ENCODE measurements at regions not wholly inside any gene's neighbourhood (a gene's known extent, or its start where the extent isn't known, plus 50 kb on each side); places are given as distances from the start of the nearest gene placed in this dataset.

- H3K27me3 Mint-ChIP-seq = peaks cover 11% of the 10 kb centered on the region
- H3K4me3 Mint-ChIP-seq = no peak overlapping the region
- H3K27ac Mint-ChIP-seq = no peak overlapping the region
- H3K36me3 Mint-ChIP-seq (ENCODE audit: low read depth) = no peaks in the 10 kb centered on the region
- no peaks in the 10 kb centered on the region for H3K9me3 Mint-ChIP-seq
- H3K4me1 Mint-ChIP-seq (ENCODE audit: low read depth) = no peaks in the 10 kb centered on the region
- intact Hi-C loops (cut with micrococcal nuclease) = no loop called here
Measured at GRCh38 chr19:29364224-29364726, 151.3 kb upstream of the UQCRFS1 start.

GRCh38 chr19:29364999-29365398, 152.0 kb upstream of the UQCRFS1 start:
- H3K9me3 Mint-ChIP-seq = no peaks in the 10 kb centered on the region
- no peak overlapping the region for H3K4me3 Mint-ChIP-seq
- no peak overlapping the region for H3K27ac Mint-ChIP-seq
- H3K4me1 Mint-ChIP-seq (ENCODE audit: low read depth) = no peaks in the 10 kb centered on the region
- intact Hi-C loops (cut with micrococcal nuclease) = no loop called here
- H3K27me3 Mint-ChIP-seq = peaks cover 11% of the 10 kb centered on the region
- H3K36me3 Mint-ChIP-seq (ENCODE audit: low read depth) = no peaks in the 10 kb centered on the region

GRCh38 chr19:29365836-29366417, 153.0 kb upstream of the UQCRFS1 start:
- no peaks in the 10 kb centered on the region for H3K4me1 Mint-ChIP-seq (ENCODE audit: low read depth)
- no peaks in the 10 kb centered on the region for H3K9me3 Mint-ChIP-seq
- H3K27ac Mint-ChIP-seq = no peak overlapping the region
- intact Hi-C loops (cut with micrococcal nuclease) = no loop called here
- no peaks in the 10 kb centered on the region for H3K36me3 Mint-ChIP-seq (ENCODE audit: low read depth)
- no peak overlapping the region for H3K4me3 Mint-ChIP-seq
- H3K27me3 Mint-ChIP-seq = peaks cover 11% of the 10 kb centered on the region

GRCh38 chr19:29366757-29367156, 153.8 kb upstream of the UQCRFS1 start:
- Mint-ChIP-seq H3K9me3 (no peaks in the 10 kb centered on the region), H3K27me3 (peaks cover 11% of the 10 kb centered on the region), H3K36me3 (ENCODE audit: low read depth) (no peaks in the 10 kb centered on the region), H3K4me3 (no peak overlapping the region), H3K27ac (no peak overlapping the region), H3K4me1 (ENCODE audit: low read depth) (no peaks in the 10 kb centered on the region)
- intact Hi-C loops (cut with micrococcal nuclease) = no loop called here

GRCh38 chr19:29367791-29368222, 154.9 kb upstream of the UQCRFS1 start:
- H3K9me3 Mint-ChIP-seq = no peaks in the 10 kb centered on the region
- intact Hi-C loops (cut with micrococcal nuclease) = no loop called here
- no peak overlapping the region for H3K27ac Mint-ChIP-seq
- H3K4me3 Mint-ChIP-seq = no peak overlapping the region
- no peaks in the 10 kb centered on the region for H3K36me3 Mint-ChIP-seq (ENCODE audit: low read depth)
- H3K27me3 Mint-ChIP-seq = peaks cover 11% of the 10 kb centered on the region
- no peaks in the 10 kb centered on the region for H3K4me1 Mint-ChIP-seq (ENCODE audit: low read depth)

GRCh38 chr19:29370276-29370675, 155.5 kb upstream of the VSTM2B start:
- intact Hi-C loops (cut with micrococcal nuclease) = no loop called here
- no peak overlapping the region for H3K4me3 Mint-ChIP-seq
- no peak overlapping the region for H3K27ac Mint-ChIP-seq
- H3K4me1 Mint-ChIP-seq (ENCODE audit: low read depth) = no peaks in the 10 kb centered on the region
- no peaks in the 10 kb centered on the region for H3K9me3 Mint-ChIP-seq
- H3K27me3 Mint-ChIP-seq = peaks cover 3% of the 10 kb centered on the region
- H3K36me3 Mint-ChIP-seq (ENCODE audit: low read depth) = no peaks in the 10 kb centered on the region

- Mint-ChIP-seq H3K27ac (no peak overlapping the region), H3K36me3 (ENCODE audit: low read depth) (no peaks in the 10 kb centered on the region)
- intact Hi-C loops (cut with micrococcal nuclease) = no loop called here
Measured at GRCh38 chr19:29371251-29372090, 154.3 kb upstream of the VSTM2B start.

GRCh38 chr19:29372091-29372415, 153.7 kb upstream of the VSTM2B start:
- H3K36me3 Mint-ChIP-seq (ENCODE audit: low read depth) = no peaks in the 10 kb centered on the region
- H3K9me3 Mint-ChIP-seq = no peaks in the 10 kb centered on the region
- no peak overlapping the region for H3K27ac Mint-ChIP-seq
- peaks cover 2% of the 10 kb centered on the region for H3K27me3 Mint-ChIP-seq
- H3K4me1 Mint-ChIP-seq (ENCODE audit: low read depth) = no peaks in the 10 kb centered on the region
- intact Hi-C loops (cut with micrococcal nuclease) = no loop called here
- no peak overlapping the region for H3K4me3 Mint-ChIP-seq

More at GRCh38 chr19:29371251-29372090, 154.3 kb upstream of the VSTM2B start:
- peaks cover 2% of the 10 kb centered on the region for H3K27me3 Mint-ChIP-seq
- H3K4me1 Mint-ChIP-seq (ENCODE audit: low read depth) = no peaks in the 10 kb centered on the region
- no peak overlapping the region for H3K4me3 Mint-ChIP-seq
- H3K9me3 Mint-ChIP-seq = no peaks in the 10 kb centered on the region

GRCh38 chr19:29372461-29372860, 153.3 kb upstream of the VSTM2B start:
- no peak overlapping the region for H3K27ac Mint-ChIP-seq
- H3K27me3 Mint-ChIP-seq = peaks cover 3% of the 10 kb centered on the region
- intact Hi-C loops (cut with micrococcal nuclease) = no loop called here
- H3K4me1 Mint-ChIP-seq (ENCODE audit: low read depth) = no peaks in the 10 kb centered on the region
- H3K9me3 Mint-ChIP-seq = no peaks in the 10 kb centered on the region
- H3K4me3 Mint-ChIP-seq = no peak overlapping the region
- no peaks in the 10 kb centered on the region for H3K36me3 Mint-ChIP-seq (ENCODE audit: low read depth)

GRCh38 chr19:29372921-29373797, 152.6 kb upstream of the VSTM2B start:
- H3K27ac Mint-ChIP-seq = no peak overlapping the region
- intact Hi-C loops (cut with micrococcal nuclease) = no loop called here
- no peak overlapping the region for H3K4me3 Mint-ChIP-seq
- H3K4me1 Mint-ChIP-seq (ENCODE audit: low read depth) = no peaks in the 10 kb centered on the region
- no peaks in the 10 kb centered on the region for H3K36me3 Mint-ChIP-seq (ENCODE audit: low read depth)
- H3K27me3 Mint-ChIP-seq = peaks cover 1% of the 10 kb centered on the region
- no peaks in the 10 kb centered on the region for H3K9me3 Mint-ChIP-seq

GRCh38 chr19:29375429-29376119, 150.2 kb upstream of the VSTM2B start:
- Mint-ChIP-seq H3K36me3 (ENCODE audit: low read depth) (no peaks in the 10 kb centered on the region), H3K9me3 (no peaks in the 10 kb centered on the region), H3K4me1 (ENCODE audit: low read depth) (no peaks in the 10 kb centered on the region), H3K27me3 (peaks cover 14% of the 10 kb centered on the region), H3K4me3 (no peak overlapping the region), H3K27ac (no peak overlapping the region)
- intact Hi-C loops (cut with micrococcal nuclease) = no loop called here

- Mint-ChIP-seq H3K36me3 (ENCODE audit: low read depth) (no peaks in the 10 kb centered on the region), H3K27me3 (peaks cover 14% of the 10 kb centered on the region), H3K4me3 (no peak overlapping the region), H3K9me3 (no peaks in the 10 kb centered on the region), H3K4me1 (ENCODE audit: low read depth) (no peaks in the 10 kb centered on the region), H3K27ac (no peak overlapping the region)
- intact Hi-C loops (cut with micrococcal nuclease) = no loop called here
Measured at GRCh38 chr19:29376855-29377354, 148.9 kb upstream of the VSTM2B start.

- no peaks in the 10 kb centered on the region for H3K9me3 Mint-ChIP-seq
- peaks cover 14% of the 10 kb centered on the region for H3K27me3 Mint-ChIP-seq
- no peak overlapping the region for H3K27ac Mint-ChIP-seq
- no peaks in the 10 kb centered on the region for H3K36me3 Mint-ChIP-seq (ENCODE audit: low read depth)
- H3K4me1 Mint-ChIP-seq (ENCODE audit: low read depth) = no peaks in the 10 kb centered on the region
- intact Hi-C loops (cut with micrococcal nuclease) = no loop called here
- H3K4me3 Mint-ChIP-seq = no peak overlapping the region
Measured at GRCh38 chr19:29378126-29378525, 147.7 kb upstream of the VSTM2B start.

All from dendritic cell treated with granulocyte-macrophage colony-stimulating factor and Interleukin-4, amounts not matched to agents 40 ng/mL and 50 ng/mL, for 4 days (primary cell).